Loucy (cell line): ENCODE measurements at regions not wholly inside any gene's neighbourhood (a gene's known extent, or its start where the extent isn't known, plus 50 kb on each side); places are given as distances from the start of the nearest gene placed in this dataset.

Source experiments
- CTCF ChIP-seq: fragments of 200-600 bp; sonication (generic); conservative IDR thresholded peaks from 2 replicates; pipeline ENCODE4 v1.5.1; 2014; ENCODE audit warnings: mild to moderate bottlenecking, antibody characterized with exemption, low read length
- EZH2phosphoT487 ChIP-seq: fragments of 200-600 bp; IDR thresholded peaks from 2 replicates; pipeline ENCODE4 v1.6.1; 2018; ENCODE audit warnings: antibody characterized with exemption, mild to moderate bottlenecking, moderate library complexity, borderline replicate concordance

GRCh38 chr16:65268331-65268730 is 146.5 kb upstream of the CDH11 start:
- TF ChIP-seq CTCF (no peak), EZH2phosphoT487 (no peak)
